ENCODE measurements at regions not wholly inside any gene's neighbourhood (a gene's known extent, or its start where the extent isn't known, plus 50 kb on each side); places are given as distances from the start of the nearest gene placed in this dataset.

- Histone ChIP-seq H3K9ac (no peak overlapping the region), H3K4me3 (no peak overlapping the region), H3K4me2 (no peak overlapping the region), H3K27ac (no peak overlapping the region), H4K20me1 (no peaks in the 10 kb centered on the region), H3K9me3 (no peaks in the 10 kb centered on the region), H3K4me1 (no peaks in the 10 kb centered on the region), H3K36me3 (no peaks in the 10 kb centered on the region), H3K27me3 (no peaks in the 10 kb centered on the region)
- no peak for TF ChIP-seq Cebpa-rat (IDR thresholded peaks at IDR 0.05)
Measured at GRCh38 chr18:24530630-24531111, 70.2 kb downstream of the HRH4 start.

GRCh38 chr18:24534271-24534670 is 73.8 kb downstream of the HRH4 start:
- no peak for TF ChIP-seq Cebpa-rat (IDR thresholded peaks at IDR 0.05)
- Histone ChIP-seq H3K27me3 (no peaks in the 10 kb centered on the region), H3K4me3 (no peak overlapping the region), H3K4me2 (no peak overlapping the region), H3K36me3 (no peaks in the 10 kb centered on the region), H3K4me1 (0 out of 2 replicates have a peak, but pooled peaks cover 3% of the 10 kb centered on the region), H3K9ac (no peak overlapping the region), H3K27ac (no peak overlapping the region), H4K20me1 (no peaks in the 10 kb centered on the region), H3K9me3 (no peaks in the 10 kb centered on the region)

GRCh38 chr18:24534737-24535136 is 74.3 kb downstream of the HRH4 start:
- H3K27ac ChIP-seq, result no peak overlapping the region
- no peak overlapping the region for H3K4me2 ChIP-seq
- TF ChIP-seq Cebpa-rat (IDR thresholded peaks at IDR 0.05), result no peak
- no peak overlapping the region for H3K9ac ChIP-seq
- H3K4me1 ChIP-seq, result 0 out of 2 replicates have a peak, but pooled peaks cover 3% of the 10 kb centered on the region
- H3K27me3 ChIP-seq, result no peaks in the 10 kb centered on the region
- H3K36me3 ChIP-seq, result no peaks in the 10 kb centered on the region
- no peaks in the 10 kb centered on the region for H4K20me1 ChIP-seq
- no peaks in the 10 kb centered on the region for H3K9me3 ChIP-seq
- H3K4me3 ChIP-seq, result no peak overlapping the region

GRCh38 chr18:24535527-24536295 is 75.3 kb downstream of the HRH4 start:
- Histone ChIP-seq H3K4me3 (no peak overlapping the region), H3K27ac (no peak overlapping the region), H3K9ac (no peak overlapping the region), H4K20me1 (no peaks in the 10 kb centered on the region), H3K9me3 (no peaks in the 10 kb centered on the region), H3K27me3 (no peaks in the 10 kb centered on the region), H3K4me1 (0 out of 2 replicates have a peak, but pooled peaks cover 3% of the 10 kb centered on the region), H3K36me3 (no peaks in the 10 kb centered on the region), H3K4me2 (no peak overlapping the region)
- no peak for TF ChIP-seq Cebpa-rat (IDR thresholded peaks at IDR 0.05)

GRCh38 chr18:24536326-24536725 is 75.9 kb downstream of the HRH4 start:
- Histone ChIP-seq H3K9ac (no peak overlapping the region), H3K9me3 (no peaks in the 10 kb centered on the region), H3K36me3 (no peaks in the 10 kb centered on the region), H3K4me2 (no peak overlapping the region), H4K20me1 (no peaks in the 10 kb centered on the region), H3K4me1 (0 out of 2 replicates have a peak, but pooled peaks cover 3% of the 10 kb centered on the region), H3K4me3 (no peak overlapping the region), H3K27ac (no peak overlapping the region), H3K27me3 (no peaks in the 10 kb centered on the region)
- TF ChIP-seq Cebpa-rat (IDR thresholded peaks at IDR 0.05), result no peak

GRCh38 chr18:24536834-24537233 is 76.4 kb downstream of the HRH4 start:
- no peak overlapping the region for H3K9ac ChIP-seq
- H3K9me3 ChIP-seq, result no peaks in the 10 kb centered on the region
- no peak overlapping the region for H3K27ac ChIP-seq
- H3K36me3 ChIP-seq, result no peaks in the 10 kb centered on the region
- 0 out of 2 replicates have a peak, but pooled peaks cover 3% of the 10 kb centered on the region for H3K4me1 ChIP-seq
- no peak overlapping the region for H3K4me2 ChIP-seq
- H3K27me3 ChIP-seq, result no peaks in the 10 kb centered on the region
- H4K20me1 ChIP-seq, result no peaks in the 10 kb centered on the region
- TF ChIP-seq Cebpa-rat (IDR thresholded peaks at IDR 0.05), result no peak
- H3K4me3 ChIP-seq, result no peak overlapping the region

- TF ChIP-seq Cebpa-rat (IDR thresholded peaks at IDR 0.05), result no peak
Measured at GRCh38 chr18:24538414-24539264, 78.2 kb downstream of the HRH4 start.

GRCh38 chr18:24539866-24540617 is 79.6 kb downstream of the HRH4 start:
- H4K20me1 ChIP-seq, result no peaks in the 10 kb centered on the region
- no peak overlapping the region for H3K4me3 ChIP-seq
- H3K36me3 ChIP-seq, result no peaks in the 10 kb centered on the region
- no peaks in the 10 kb centered on the region for H3K27me3 ChIP-seq
- H3K9me3 ChIP-seq, result no peaks in the 10 kb centered on the region
- no peak overlapping the region for H3K27ac ChIP-seq
- H3K4me1 ChIP-seq, result 0 out of 2 replicates have a peak, but pooled peaks cover 3% of the 10 kb centered on the region
- no peak overlapping the region for H3K9ac ChIP-seq
- no peak for TF ChIP-seq Cebpa-rat (IDR thresholded peaks at IDR 0.05)
- no peak overlapping the region for H3K4me2 ChIP-seq

More at GRCh38 chr18:24538414-24539264, 78.2 kb downstream of the HRH4 start:
- Histone ChIP-seq H4K20me1 (no peaks in the 10 kb centered on the region), H3K4me1 (0 out of 2 replicates have a peak, but pooled peaks cover 3% of the 10 kb centered on the region), H3K4me3 (no peak overlapping the region), H3K9ac (no peak overlapping the region), H3K36me3 (no peaks in the 10 kb centered on the region), H3K4me2 (no peak overlapping the region), H3K9me3 (no peaks in the 10 kb centered on the region), H3K27ac (no peak overlapping the region), H3K27me3 (no peaks in the 10 kb centered on the region)

- H3K9ac ChIP-seq, result no peak overlapping the region
- H4K20me1 ChIP-seq, result no peaks in the 10 kb centered on the region
- H3K4me3 ChIP-seq, result no peak overlapping the region
- H3K9me3 ChIP-seq, result no peaks in the 10 kb centered on the region
- no peak overlapping the region for H3K27ac ChIP-seq
- 0 out of 2 replicates have a peak, but pooled peaks cover 3% of the 10 kb centered on the region for H3K4me1 ChIP-seq
- H3K4me2 ChIP-seq, result no peak overlapping the region
- no peaks in the 10 kb centered on the region for H3K36me3 ChIP-seq
- no peaks in the 10 kb centered on the region for H3K27me3 ChIP-seq
- TF ChIP-seq Cebpa-rat (IDR thresholded peaks at IDR 0.05), result no peak
Measured at GRCh38 chr18:24540896-24541295, 80.5 kb downstream of the HRH4 start.

All from BLaER1 (cell line).